Lower leg skin (tissue), 3 donors: ENCODE measurements at regions not wholly inside any gene's neighbourhood (a gene's known extent, or its start where the extent isn't known, plus 50 kb on each side); places are given as distances from the start of the nearest gene placed in this dataset.

ENCODE experiments used
- CTCF ChIP-seq, 3 donors: fragments of 450-650 bp; IDR thresholded peaks; one replicate each; pipeline ENCODE4 v1.5.1; 2016; ENCODE audit warnings: antibody characterized with exemption in 3 of 3, mild to moderate bottlenecking in 3 of 3, moderate library complexity in 2 of 3
- POLR2A ChIP-seq, 2 donors: fragments of 450-650 bp; IDR thresholded peaks; one replicate each; pipeline ENCODE4 v1.6.1; 2016 to 2017; ENCODE audit warnings: antibody characterized with exemption in 2 of 2, mild to moderate bottlenecking in 1 of 2, moderate library complexity in 1 of 2

DNA sequence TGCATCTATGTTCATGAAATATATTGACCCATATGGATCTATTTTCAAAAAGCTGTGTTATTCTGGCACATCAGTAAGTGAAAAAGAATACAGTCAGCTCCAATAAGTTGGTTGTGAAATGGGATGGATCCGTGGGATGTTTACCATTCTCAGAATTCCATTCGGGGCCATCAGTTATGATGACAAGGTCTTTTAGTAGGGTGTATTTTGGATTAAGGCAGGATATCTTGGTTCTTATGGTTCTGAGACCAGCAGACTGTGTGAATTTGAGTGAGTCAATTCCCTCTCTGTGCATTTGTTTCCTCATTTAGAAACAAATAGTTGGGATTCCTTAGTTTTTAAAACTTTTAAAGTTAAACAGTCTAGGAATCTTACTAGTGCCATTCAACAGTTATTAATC lies 287.4 kb downstream of the CD109 start:
- TF ChIP-seq CTCF (IDR thresholded peaks at IDR 0.05): no peak
- no peak for TF ChIP-seq POLR2A (IDR thresholded peaks at IDR 0.05)
